ENCODE measurements at regions not wholly inside any gene's neighbourhood (a gene's known extent, or its start where the extent isn't known, plus 50 kb on each side); places are given as distances from the start of the nearest gene placed in this dataset.

DNA sequence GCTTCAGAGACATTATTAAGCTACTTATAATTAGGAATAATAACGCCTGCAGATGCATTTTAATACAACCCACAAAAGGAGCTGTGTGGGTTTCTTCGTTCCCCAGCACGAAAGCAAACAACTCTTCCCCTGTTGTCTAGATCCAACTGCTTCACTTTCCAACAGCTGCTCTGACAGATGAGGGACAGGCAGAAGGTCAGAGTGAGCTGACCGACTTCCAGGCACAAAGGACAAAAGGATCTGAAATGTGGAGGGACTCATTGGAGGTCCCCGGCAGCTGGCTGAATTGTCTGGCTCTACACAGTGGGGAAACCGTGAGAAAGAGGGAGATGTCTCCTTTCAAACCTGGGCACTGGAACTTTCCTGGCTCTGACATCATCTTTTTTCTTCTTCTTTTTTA, 79.1 kb upstream of the ALDH1B1 start:
- Mint-ChIP-seq H3K4me1 (ENCODE audit: unreplicated experiment) (peaks cover 21% of the 10 kb centered on the region), H3K27me3 (peaks cover 15% of the 10 kb centered on the region), H3K27ac (no peak overlapping the region), H3K9me3 (no peaks in the 10 kb centered on the region), H3K36me3 (no peaks in the 10 kb centered on the region), H3K4me3 (no peak overlapping the region)
- TF ChIP-seq CTCF (conservative IDR thresholded peaks at IDR 0.05): no peak
- DNase-seq (ENCODE audit: extremely low spot score, unreplicated experiment): no peak

DNA sequence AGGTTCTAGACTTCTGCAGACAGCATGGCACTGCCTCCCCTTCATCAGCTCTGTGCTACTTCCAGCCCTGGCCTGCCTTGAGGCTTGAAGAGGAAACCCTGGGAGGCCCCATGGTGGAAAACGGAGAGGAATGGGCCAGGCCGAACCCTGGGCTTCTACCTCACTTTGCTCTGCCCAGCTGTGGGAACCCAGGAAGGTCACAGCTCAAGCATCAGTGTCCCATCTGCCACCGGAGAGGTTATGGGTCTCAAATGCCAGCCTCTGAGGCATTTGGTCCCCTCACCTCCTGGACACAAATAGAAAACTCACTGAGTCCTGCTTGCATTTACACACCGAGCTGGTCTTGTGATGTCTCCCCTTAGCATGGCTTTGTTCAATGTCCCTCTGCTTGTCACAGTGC, 80.1 kb upstream of the ALDH1B1 start:
- Mint-ChIP-seq H3K36me3 (no peaks in the 10 kb centered on the region), H3K9me3 (no peaks in the 10 kb centered on the region), H3K4me3 (no peak overlapping the region), H3K4me1 (ENCODE audit: unreplicated experiment) (peaks cover 18% of the 10 kb centered on the region), H3K27me3 (peaks cover 15% of the 10 kb centered on the region), H3K27ac (no peak overlapping the region)
- TF ChIP-seq CTCF (conservative IDR thresholded peaks at IDR 0.05): no peak
- no peak for DNase-seq (ENCODE audit: extremely low spot score, unreplicated experiment)

GRCh38 chr9:38311382-38312270, 80.9 kb upstream of the ALDH1B1 start:
- DNase-seq (ENCODE audit: extremely low spot score, unreplicated experiment): no peak
- no peaks in the 10 kb centered on the region for H3K36me3 Mint-ChIP-seq
- TF ChIP-seq CTCF (conservative IDR thresholded peaks at IDR 0.05): no peak
- H3K27ac Mint-ChIP-seq: peak overlapping the region; percentile 62
- peaks cover 18% of the 10 kb centered on the region for H3K4me1 Mint-ChIP-seq (ENCODE audit: unreplicated experiment)
- no peak overlapping the region for H3K4me3 Mint-ChIP-seq
- H3K9me3 Mint-ChIP-seq: no peaks in the 10 kb centered on the region
- H3K27me3 Mint-ChIP-seq: peaks cover 15% of the 10 kb centered on the region

GRCh38 chr9:38309324-38310195, 82.9 kb upstream of the ALDH1B1 start:
- Mint-ChIP-seq H3K4me1 (ENCODE audit: unreplicated experiment) (peaks cover 13% of the 10 kb centered on the region), H3K27ac (no peak overlapping the region), H3K9me3 (peaks cover 5% of the 10 kb centered on the region), H3K27me3 (peaks cover 15% of the 10 kb centered on the region), H3K36me3 (no peaks in the 10 kb centered on the region), H3K4me3 (no peak overlapping the region)
- no peak for DNase-seq (ENCODE audit: extremely low spot score, unreplicated experiment)
- no peak for TF ChIP-seq CTCF (conservative IDR thresholded peaks at IDR 0.05)

DNA sequence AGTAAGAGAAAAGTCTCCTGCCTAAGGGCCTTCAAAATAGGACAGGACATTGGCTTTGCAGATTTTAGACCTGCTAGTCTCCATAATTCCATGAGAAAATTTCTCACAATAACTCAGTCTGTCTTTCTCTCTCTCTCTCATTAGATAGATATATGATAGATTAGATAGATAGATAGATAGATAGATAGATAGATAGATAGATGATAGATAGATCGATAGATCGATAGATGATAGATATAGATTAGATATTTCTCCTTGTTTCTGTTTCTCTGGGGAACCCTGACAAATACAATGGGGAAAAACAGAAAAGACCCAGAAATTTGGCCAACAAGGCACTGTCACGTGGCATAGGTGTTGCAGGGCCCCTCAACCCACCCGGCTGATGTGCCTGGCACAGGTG, 84.4 kb upstream of the ALDH1B1 start:
- no peak for TF ChIP-seq CTCF (conservative IDR thresholded peaks at IDR 0.05)
- DNase-seq (ENCODE audit: extremely low spot score, unreplicated experiment): no peak
- Mint-ChIP-seq H3K27me3 (peaks cover 15% of the 10 kb centered on the region), H3K4me3 (no peak overlapping the region), H3K27ac (no peak overlapping the region), H3K36me3 (no peaks in the 10 kb centered on the region), H3K4me1 (ENCODE audit: unreplicated experiment) (peaks cover 13% of the 10 kb centered on the region), H3K9me3 (peaks cover 5% of the 10 kb centered on the region)

Measured in type B pancreatic cell (in vitro differentiated cells).